ENCODE measurements at regions not wholly inside any gene's neighbourhood (a gene's known extent, or its start where the extent isn't known, plus 50 kb on each side); places are given as distances from the start of the nearest gene placed in this dataset.

- DNase-seq (ENCODE audit: low read depth), result no peak
Measured at GRCh38 chr12:90311561-90311960, 602.9 kb upstream of the ATP2B1 start.

DNA sequence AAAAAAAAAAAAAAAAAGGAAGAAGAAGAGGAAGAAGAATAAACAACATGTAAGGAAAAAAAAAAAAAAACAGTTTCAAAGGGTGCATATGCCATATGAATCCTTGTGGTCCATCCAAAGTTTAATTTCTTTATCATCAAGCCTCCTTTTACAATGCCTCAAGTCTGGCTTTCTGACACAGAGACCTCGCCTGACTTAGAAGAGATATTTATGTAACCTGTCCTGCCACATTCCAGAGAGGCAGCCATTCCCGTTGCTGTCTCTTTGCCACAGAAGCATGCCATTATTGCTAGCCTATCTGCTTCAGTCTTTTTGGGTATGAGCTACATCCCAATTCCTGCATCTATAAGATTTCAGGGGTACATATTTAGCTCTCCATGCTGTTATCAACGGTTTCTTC lies 596.7 kb upstream of the ATP2B1 start:
- no peak for DNase-seq (ENCODE audit: low read depth)

DNA sequence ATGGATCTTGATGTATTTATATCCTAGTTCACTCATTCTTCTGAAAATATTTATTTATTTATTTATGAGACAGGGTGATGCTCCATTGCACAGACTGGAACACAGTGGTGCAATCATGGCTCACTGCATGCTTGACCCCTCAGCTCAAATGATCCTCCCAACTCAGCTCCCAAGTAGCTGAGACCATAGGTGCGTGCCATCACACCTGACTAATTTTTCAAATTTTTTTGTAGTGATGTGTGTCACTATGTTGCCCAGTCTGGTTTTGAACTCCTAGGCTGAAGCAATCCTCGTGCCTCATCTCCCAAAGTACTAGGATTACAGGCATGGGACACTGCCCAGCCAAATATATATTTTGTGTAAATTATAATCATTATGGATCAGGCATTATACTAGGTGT lies 595.6 kb upstream of the ATP2B1 start:
- no peak for DNase-seq (ENCODE audit: low read depth)

DNA sequence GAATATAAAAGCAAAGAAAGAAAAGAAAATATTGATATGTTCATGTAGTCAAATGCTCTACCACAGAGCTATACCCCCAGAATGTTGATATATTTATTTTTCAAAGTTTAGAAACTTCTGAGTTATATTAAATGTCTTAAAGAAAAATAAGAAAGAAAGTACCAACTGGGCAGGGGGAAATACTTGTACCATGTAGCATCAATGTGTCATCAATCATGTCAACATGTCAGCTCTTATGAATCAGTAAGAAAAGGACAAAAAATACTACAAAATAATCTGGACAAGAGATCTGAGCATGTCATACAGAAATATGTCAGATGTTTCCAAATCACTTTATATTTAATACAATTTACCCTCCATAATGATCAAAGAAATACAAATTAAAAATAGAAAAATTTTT lies 595.1 kb upstream of the ATP2B1 start:
- no peak for DNase-seq (ENCODE audit: low read depth)

DNA sequence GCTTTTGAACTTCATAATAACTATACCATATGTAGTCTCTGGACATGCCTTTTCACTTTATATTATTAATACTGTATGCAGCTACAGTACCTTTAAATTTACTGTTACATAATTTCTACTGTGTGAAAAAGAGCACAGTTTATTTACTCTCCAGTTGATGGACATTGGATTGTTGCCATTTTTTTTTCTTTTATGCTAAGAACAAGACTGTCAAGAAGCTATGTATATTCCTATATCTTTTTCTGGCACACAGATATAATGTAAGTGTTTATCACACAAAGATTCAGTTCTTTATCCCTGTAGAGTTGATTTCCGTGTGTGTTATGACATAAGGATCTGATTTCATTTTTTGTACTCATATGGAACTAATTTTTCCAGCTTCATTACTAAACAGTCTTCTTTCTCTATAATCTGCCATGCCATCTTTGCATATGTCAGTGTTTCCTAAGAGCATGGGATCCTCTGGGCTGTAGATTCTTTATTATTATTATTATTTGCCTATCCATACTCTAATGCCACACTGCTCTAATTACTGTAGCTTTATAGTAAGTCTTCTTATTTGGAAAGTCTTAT lies 593.0 kb upstream of the ATP2B1 start:
- no peak for DNase-seq (ENCODE audit: low read depth)

DNA sequence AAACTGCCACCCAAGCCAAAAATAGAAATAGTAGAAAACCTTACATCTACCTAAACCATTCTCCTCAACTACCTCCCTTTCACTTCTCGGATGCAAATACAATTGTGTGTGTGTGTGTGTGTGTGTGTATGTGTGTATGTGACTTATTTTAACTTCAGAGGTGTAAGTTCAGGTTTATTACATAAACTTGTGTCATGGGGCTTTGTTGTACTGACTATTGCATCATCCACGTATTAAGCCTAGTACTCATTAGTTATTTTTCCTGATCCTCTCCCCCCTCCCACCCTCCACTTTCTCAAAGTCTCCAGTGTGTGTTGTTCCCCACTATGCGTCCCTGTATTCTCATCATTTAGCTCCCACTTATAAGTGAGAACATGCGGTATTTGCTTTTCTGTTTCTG lies 592.5 kb upstream of the ATP2B1 start:
- no peak for DNase-seq (ENCODE audit: low read depth)

DNA sequence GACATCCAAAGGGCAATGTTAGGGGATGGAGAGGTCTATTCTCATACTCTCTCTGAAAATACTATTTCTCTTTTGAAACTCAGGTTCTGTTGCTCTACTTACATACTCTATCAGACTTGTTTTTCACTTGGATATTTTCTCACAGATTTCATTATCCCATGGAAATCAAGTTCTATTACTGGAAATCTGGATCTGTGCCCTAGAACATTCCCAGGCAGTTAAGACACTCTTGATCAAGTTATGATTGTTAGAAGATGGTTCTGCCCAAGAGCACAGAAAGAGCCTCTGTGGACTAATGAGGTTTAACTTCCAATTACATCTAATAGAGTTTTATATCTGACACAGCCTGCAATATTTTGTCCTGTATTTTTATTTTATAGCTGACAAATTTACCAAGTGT lies 591.0 kb upstream of the ATP2B1 start:
- no peak for DNase-seq (ENCODE audit: low read depth)

DNA sequence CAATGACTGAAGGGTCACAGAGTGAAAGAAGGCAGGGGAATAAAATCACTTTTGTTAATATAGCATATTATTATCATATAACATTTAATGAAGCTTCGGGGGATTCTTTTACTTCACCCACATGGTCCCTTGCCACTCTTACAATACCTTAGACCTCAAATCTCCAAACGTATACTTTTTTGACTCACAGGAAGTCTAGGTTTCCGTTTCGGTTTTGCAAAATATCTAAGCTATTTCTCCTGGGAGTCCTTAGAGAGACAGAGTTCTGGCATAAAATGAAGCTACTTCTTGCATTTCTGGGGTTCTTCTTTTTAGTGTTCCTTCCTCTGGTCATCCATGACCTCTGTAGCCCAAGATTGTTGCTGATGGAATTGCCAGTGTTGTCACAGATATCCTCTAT lies 590.5 kb upstream of the ATP2B1 start:
- no peak for DNase-seq (ENCODE audit: low read depth)

GRCh38 chr12:90298289-90298948 lies 589.8 kb upstream of the ATP2B1 start:
- no peak for DNase-seq (ENCODE audit: low read depth)

GRCh38 chr12:90295858-90296257 lies 587.2 kb upstream of the ATP2B1 start:
- no peak for DNase-seq (ENCODE audit: low read depth)

GRCh38 chr12:90292183-90292582 lies 583.5 kb upstream of the ATP2B1 start:
- no peak for DNase-seq (ENCODE audit: low read depth)

DNA sequence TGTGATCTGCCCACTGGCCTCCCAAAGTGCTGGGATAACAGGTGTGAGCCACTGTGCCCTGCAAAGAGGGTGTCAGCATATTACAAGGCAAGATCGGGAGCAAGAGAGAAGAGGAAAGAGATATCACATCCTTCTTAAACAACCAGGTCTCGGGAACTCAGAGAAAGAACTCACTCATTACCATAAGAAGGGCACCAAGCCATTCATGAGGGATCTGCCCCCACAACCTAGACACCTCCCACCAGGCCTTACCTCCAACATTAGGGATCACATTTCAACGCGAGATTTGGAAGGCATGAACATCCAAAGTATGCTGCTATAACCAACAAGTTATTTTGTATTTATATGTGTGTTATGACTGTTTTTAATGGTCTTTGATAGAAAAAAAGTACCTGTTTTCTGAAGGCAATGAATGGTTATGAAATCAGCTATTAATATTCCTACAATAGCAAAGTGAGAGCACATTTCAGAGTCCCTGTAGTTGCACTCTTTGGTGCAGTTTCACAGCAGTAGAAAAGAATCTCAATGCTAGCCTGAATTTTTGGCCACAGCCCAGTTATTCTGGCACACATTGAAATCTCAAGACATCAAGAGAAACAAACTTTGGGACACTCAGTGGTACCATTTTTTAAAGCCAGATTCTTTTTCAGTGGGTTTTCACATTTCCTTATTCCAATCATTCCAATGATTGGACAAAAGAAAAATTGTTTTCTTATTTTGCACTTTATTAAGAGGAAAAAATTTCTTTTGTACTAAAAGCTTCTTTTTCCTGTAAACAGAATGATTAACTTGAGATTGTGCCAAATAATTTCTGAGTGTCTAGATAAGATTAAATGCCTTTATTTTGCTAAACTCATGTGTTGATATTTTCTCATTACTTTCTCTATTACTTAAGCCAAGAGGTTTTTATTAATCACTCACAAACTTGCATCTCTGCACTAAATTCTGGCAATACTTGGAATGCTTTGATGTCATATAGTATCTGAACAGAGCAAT lies 582.6 kb upstream of the ATP2B1 start:
- DNase-seq (ENCODE audit: low read depth), result no peak

DNA sequence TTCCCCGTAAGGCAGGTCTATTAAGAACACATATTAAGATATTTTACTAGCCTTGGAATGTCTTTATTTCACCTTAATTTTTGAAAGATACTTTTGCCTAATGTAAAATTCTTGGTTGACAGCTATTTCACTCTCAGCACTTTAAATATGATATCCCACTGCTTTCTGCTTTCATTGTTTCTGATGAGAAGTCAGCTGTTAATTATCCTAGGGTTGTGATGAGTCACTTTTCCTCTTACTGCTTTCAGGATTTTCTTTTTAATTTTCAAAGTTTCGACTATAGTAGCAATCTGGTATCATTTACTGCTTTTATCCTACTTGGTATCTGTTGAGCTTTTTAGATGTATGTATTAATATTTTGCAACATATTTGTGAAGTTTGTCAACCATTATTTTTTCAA lies 578.9 kb upstream of the ATP2B1 start:
- DNase-seq (ENCODE audit: low read depth), result no peak

- no peak for DNase-seq (ENCODE audit: low read depth)
Measured at GRCh38 chr12:90281154-90281868, 572.7 kb upstream of the ATP2B1 start.

DNA sequence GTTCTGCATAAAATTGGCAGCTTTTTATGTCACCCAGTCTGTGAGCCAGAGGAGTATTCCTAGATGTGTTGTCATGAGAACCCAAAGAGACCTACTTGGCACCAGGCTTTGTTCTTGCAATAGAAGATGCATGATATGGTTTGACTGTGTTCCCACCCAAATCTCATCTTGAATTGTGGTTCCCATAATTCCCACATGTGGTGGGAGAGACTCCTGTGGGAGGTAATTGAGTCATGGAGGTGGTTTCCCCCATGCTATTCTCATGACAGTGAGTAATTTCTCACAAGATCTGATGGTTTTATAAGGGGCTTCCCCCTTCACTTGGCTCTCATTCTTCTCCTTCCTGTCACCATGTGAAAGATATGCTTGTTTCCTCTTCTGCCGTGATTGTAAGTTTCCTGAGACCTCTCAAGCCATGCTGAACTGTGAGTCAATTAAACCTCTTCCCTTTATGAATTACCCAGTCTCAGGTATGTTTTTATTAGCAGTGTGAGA lies 572.0 kb upstream of the ATP2B1 start:
- no peak for DNase-seq (ENCODE audit: low read depth)

DNA sequence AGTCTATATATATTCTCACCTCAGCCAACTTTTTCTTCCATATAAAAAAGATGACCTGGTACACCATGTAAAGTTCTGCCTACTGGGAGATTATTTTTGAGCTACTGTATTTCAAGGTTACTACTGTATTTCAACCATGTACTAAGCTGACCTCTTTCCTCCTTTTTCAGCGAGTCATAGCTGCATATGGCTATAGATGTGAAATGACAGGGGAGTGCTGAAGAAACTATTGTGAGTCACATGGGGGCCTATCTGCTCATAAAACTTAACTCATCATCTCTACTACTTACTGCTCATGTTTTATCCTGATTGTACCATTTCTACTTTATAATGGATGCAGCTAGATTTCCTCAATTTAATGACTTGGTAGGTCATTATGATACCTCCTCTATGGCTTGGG lies 571.4 kb upstream of the ATP2B1 start:
- no peak for DNase-seq (ENCODE audit: low read depth)

DNA sequence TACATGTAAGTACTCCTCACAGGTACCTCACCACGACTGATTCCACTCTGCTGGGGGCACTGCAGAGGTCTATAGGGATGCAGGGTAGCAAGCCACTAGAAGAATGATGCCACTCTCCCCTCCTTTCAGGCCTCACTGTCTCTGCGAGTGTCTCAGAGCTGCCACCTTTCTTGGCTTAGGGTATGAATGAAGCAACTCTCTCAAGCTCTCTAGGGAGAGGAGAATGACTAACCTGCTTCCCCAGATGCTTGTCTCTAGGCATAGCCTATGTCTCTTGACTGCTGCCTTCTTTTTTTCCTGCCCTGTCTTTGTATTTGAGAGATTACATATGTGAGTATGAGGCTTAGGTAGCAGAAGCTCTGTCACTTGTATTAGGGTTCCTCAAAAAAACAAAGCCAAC lies 566.5 kb upstream of the ATP2B1 start:
- DNase-seq (ENCODE audit: low read depth), result no peak

DNA sequence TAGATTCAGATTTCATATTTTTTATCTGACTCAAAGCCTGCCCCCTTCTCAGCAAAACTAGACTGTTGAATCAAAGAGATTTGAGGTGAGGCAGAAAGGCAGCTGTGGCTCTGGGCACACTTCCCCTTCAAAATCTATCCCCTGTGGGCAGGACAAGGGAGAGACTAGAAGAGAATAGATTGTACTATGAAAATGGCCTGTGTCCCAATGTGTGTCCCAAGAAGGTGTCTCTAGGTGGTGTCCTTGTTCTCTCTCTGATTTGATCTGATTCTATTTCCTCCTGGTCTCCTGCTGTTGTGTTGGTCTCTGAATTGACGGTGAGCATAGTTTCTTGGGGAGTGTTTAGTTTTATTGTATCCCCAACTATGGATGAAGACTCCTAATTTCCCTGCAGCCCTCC lies 565.8 kb upstream of the ATP2B1 start:
- DNase-seq (ENCODE audit: low read depth), result no peak

GRCh38 chr12:90268574-90268973 lies 559.9 kb upstream of the ATP2B1 start:
- no peak for DNase-seq (ENCODE audit: low read depth)

DNA sequence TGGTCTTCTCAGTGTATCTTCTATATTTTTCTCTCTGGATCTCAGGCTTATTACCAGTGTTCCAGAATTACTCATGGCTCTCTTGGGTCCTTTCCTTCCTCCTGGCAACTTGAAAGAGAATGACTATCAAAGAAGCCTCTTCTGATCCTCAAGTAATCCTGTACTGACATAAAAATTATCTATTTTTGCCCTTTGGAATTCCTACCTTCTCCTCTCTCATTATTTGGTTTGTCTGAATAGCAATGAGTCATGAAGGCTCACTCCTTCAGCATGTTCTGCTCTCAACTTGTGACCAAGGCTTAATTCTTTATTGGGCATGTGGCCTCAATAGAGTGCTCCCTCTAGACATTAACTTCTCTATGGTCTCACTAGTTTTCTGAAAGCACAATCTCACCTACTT lies 553.6 kb upstream of the ATP2B1 start:
- DNase-seq (ENCODE audit: low read depth), result no peak

- DNase-seq (ENCODE audit: low read depth), result no peak
Measured at GRCh38 chr12:90261283-90261682, 552.6 kb upstream of the ATP2B1 start.

DNA sequence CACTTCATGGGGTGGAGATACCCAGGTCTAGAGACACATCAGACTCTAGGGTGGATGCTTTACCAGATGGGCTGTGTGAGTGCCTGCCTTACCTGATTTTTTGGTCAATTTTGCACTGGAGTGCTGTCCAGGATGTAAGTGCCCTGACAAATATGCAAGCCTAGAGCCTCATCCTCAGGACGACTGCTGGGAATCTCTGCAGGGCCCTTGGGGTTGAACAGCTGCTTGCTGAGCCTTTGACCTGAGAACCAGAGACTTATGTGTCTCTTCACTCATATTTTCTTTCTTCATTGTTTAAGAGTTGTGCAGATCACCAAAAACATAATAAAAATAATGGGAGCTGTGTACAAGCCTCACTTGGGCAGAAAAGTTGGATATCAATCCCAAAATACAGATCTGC lies 551.5 kb upstream of the ATP2B1 start:
- DNase-seq (ENCODE audit: low read depth), result no peak
